GM06990 (cell line): ENCODE measurements at regions not wholly inside any gene's neighbourhood (a gene's known extent, or its start where the extent isn't known, plus 50 kb on each side); places are given as distances from the start of the nearest gene placed in this dataset.

ENCODE experiments used
- DNase-seq: peaks from one replicate; pipeline ENCODE4 v3.0.0-alpha.2; 2011; ENCODE audit not compliant: insufficient read length; ENCODE audit errors: extremely low read depth
- H3K27me3 ChIP-seq: replicated peaks from 2 replicates; pipeline ENCODE4 v1.6.0; 2011; ENCODE audit warnings: low read length; ENCODE audit not compliant: control insufficient read depth, insufficient read depth
- H3K36me3 ChIP-seq: 2 replicates; pipeline ENCODE4 v1.5.1; 2011; ENCODE audit warnings: low read length; ENCODE audit not compliant: control insufficient read depth, insufficient read depth
- H3K4me3 ChIP-seq: replicated peaks from 2 replicates; pipeline ENCODE4 v1.5.1; 2011; ENCODE audit warnings: low read depth, mild to moderate bottlenecking, control low read depth, low read length
- TF ChIP-seq, protein P1 (sequence below): IDR thresholded peaks from 2 replicates; pipeline ENCODE4 v1.5.1; 2011; ENCODE audit warnings: low read length, control low read depth, mild to moderate bottlenecking, inconsistent platforms; ENCODE audit not compliant: insufficient read depth, poor library complexity, severe bottlenecking

DNA sequence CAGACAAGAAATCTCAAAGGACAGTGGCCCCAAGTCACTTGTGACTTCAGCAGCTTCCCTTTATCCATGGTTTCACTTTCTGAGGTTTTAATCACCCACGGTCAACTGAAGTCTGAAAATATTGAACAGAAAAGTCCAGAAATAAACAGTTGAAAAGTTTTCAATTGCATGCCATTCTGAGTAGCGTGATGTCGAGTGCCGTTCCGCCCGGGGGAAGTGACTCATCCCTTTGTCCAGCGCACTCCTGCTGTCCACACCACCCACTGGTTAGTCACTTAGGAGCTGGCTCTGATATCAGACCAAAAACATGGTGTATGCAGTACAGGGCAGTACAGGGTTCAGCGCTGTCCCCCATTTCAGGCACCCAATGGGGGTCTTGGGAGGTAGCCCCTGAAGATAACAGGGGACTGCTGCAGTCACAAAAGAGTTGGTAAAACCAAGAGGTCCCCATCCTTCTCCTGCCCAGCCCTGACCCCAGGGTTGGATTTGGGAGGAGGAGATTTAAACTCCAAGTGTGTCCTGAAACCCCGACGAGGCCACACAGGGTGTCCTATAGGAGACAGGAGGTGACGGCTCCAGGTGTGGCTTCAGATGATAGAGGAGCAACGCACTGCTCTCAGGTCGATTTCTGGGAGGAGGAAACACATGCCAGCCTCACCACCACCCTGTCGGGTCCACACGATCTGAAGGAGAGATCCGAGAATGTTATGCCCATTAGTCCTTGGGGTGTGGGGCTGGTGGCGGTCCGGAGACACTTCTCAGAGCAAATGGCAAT lies 390.1 kb downstream of the CTTN start:
- Histone ChIP-seq H3K4me3 (no peak overlapping the region), H3K27me3 (no peaks in the 10 kb centered on the region), H3K36me3 (no peaks in the 10 kb centered on the region)
- TF ChIP-seq, protein P1, sequence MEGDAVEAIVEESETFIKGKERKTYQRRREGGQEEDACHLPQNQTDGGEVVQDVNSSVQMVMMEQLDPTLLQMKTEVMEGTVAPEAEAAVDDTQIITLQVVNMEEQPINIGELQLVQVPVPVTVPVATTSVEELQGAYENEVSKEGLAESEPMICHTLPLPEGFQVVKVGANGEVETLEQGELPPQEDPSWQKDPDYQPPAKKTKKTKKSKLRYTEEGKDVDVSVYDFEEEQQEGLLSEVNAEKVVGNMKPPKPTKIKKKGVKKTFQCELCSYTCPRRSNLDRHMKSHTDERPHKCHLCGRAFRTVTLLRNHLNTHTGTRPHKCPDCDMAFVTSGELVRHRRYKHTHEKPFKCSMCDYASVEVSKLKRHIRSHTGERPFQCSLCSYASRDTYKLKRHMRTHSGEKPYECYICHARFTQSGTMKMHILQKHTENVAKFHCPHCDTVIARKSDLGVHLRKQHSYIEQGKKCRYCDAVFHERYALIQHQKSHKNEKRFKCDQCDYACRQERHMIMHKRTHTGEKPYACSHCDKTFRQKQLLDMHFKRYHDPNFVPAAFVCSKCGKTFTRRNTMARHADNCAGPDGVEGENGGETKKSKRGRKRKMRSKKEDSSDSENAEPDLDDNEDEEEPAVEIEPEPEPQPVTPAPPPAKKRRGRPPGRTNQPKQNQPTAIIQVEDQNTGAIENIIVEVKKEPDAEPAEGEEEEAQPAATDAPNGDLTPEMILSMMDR = no peak
- no peak for DNase-seq

DNA sequence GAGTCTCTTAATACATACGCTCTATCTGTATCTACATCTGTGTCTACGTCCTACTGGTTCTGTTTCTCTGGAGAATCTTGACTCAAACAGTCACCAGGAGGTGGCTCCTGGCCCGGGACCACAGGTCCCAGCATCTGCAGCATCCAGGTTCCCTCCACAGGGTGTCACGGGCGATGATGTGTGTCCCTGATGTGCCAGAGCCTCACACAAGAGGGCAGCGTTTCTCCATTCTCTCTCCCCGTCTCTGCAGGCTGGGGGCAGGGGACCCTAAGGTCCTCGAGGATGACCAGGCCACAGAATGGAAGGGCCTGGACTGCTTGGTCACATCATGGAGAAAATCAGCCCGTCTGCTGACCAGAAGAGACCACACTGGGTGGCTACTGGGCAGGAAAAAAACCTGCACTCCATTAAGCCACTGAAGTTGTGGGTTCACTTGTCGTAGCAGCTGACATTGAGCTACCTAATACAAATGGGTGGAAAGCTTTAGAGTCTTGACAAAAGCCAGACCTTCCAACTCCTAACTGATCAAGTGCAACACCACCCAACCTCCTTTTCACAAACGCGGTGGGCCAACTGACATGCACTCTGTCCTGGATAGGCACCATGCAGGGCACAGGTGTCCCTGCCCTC lies 392.5 kb downstream of the CTTN start:
- Histone ChIP-seq H3K27me3 (no peaks in the 10 kb centered on the region), H3K36me3 (no peaks in the 10 kb centered on the region), H3K4me3 (no peak overlapping the region)
- DNase-seq = no peak
- TF ChIP-seq, protein P1 = no peak

DNA sequence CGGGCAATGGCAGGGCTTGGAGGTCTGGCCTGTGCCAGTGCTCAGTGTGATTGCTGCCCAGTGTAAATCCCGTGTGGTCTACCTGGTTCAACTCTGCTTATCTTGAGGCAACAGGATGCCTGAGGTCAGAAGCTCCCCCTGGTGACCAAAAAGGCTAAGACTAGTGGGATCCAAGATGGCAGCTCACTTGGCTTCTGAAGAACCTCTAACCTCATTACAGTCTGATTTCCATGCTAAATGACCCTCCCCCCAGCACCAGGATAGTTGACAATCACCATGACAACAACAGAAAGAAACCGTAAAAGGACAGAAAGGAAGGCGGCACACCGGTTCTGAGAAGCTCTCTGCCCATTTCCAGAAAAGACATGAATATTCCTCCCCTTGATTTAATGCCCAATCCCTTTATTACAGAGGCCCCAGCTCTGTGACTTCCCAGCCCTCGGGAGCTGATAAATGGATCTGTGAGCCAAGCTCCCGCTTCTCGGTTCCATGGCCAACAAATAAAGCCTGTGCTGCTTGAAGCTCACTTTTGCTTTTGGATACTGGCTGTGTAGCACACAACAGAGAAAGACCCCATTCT lies 398.4 kb downstream of the CTTN start:
- DNase-seq = no peak
- Histone ChIP-seq H3K36me3 (no peaks in the 10 kb centered on the region), H3K27me3 (no peaks in the 10 kb centered on the region), H3K4me3 (no peak overlapping the region)
- TF ChIP-seq, protein P1 = no peak

DNA sequence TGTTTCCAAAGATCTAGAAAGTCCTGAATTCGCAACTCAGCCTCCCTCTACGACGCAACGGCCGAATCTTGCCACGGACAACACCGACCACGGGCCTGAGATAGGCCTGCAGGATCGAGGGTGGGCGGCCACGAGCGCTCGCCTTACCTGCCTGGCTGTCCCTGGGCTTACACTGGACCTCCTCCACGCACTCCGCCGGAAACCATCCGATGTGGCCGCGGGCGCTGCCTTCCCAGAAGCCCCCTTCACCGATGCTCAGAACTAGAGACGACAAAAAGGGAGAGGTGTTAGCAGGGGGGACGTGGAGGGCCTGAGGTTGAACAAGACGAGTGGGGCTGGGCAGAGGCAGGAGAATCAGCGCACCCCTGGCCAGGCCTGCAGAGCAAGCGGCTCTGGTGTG lies 400.0 kb downstream of the CTTN start:
- Histone ChIP-seq H3K36me3 (no peaks in the 10 kb centered on the region), H3K27me3 (no peaks in the 10 kb centered on the region), H3K4me3 (no peak overlapping the region)
- DNase-seq = no peak
- TF ChIP-seq, protein P1 = no peak

DNA sequence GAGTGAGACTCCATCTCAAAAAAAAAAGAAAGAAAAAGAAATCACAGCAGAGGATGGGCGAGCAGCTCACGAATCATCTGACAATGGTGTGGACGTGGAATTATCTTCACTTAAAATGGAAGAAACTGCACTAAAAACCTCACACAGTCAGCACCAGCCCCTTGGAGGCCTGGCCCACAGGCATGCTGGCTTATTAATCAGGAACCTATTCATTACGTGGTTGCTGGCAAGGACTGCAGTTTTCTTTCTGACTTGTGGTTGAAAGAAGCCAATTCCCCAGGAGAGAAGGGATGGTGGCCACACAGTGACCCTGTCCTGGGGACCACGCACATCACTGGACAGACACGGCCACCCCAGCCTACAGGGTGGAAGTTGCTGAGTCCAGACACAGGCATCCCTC lies 401.1 kb downstream of the CTTN start:
- TF ChIP-seq, protein P1 = no peak
- DNase-seq = no peak
- H3K27me3 ChIP-seq = no peaks in the 10 kb centered on the region
- H3K36me3 ChIP-seq = no peaks in the 10 kb centered on the region
- H3K4me3 ChIP-seq = no peak overlapping the region
